ENCODE measurements at regions not wholly inside any gene's neighbourhood (a gene's known extent, or its start where the extent isn't known, plus 50 kb on each side); places are given as distances from the start of the nearest gene placed in this dataset.
"Not testable (repeated sequence)": the region's sequence is repeated elsewhere in the genome, so short reads cannot be mapped to it uniquely, and the experiment has no call there.

DNA sequence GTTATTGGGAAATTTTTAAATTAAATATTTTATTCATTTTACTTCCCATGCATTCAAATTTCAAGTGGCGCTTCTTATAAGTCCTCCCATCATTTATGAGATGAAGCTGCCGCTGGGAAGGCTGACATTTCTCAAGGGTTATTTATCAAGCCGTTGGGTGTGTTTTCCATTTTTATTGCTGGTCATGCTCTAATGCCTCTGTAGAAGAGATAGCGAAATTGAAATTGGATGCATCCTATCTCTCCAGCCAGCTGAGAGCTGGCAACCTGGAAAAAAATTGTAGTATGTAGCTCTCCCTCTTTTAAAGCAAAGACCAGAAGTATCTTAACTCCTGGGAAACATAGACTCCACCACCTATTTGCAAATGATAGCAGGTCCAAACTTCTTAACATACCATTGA, 135.9 kb downstream of the C6orf118 start:
- no peak for DNase-seq (ENCODE audit: low spot score)

DNA sequence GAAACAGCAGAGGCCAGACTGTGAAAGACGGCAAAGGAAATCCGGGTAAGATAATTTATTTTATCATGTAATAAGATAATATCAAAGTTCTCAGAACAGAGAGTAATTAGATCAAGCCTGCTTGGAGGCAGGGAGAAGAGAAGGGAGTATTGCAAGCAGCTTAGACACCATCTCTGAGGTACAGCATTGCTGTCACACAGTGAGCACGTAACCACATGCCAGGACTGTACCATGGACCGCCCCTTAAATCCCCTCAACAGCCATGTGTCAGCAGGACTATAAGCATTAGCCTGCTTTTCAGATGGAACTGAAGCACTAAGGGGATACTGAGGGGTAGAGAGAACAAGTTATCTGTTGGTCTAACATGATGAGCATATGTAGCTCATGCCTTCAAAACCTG, 141.5 kb downstream of the C6orf118 start:
- ATAC-seq, result no peak
- DNase-seq (ENCODE audit: low spot score), result no peak

More for the DNA sequence above, 135.9 kb downstream of the C6orf118 start:
- ATAC-seq, result no peak

DNA sequence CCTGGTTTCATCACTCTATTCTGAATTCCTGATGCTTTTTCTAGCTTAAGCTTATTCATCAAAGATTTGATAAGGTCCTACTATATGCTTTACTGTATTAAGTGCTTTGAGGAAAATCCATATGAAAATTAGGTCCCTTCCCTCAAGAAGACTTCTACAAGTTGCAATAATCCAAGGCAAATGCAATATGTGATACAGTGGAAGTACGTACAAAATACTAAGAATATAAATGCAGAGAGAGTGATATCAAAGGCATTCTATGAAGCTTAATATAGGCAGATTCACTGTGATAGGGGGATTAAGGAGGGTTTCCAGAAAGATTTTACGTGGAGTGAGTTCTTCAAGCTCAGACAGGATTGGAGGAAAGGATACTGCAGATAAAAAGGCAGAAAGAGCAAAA, 142.1 kb downstream of the C6orf118 start:
- ATAC-seq (no peak), DNase-seq (ENCODE audit: low spot score) (no peak)

GRCh38 chr6:165163519-165163918, 145.9 kb downstream of the C6orf118 start:
- DNase-seq (ENCODE audit: low spot score) (no peak), ATAC-seq (no peak)

DNA sequence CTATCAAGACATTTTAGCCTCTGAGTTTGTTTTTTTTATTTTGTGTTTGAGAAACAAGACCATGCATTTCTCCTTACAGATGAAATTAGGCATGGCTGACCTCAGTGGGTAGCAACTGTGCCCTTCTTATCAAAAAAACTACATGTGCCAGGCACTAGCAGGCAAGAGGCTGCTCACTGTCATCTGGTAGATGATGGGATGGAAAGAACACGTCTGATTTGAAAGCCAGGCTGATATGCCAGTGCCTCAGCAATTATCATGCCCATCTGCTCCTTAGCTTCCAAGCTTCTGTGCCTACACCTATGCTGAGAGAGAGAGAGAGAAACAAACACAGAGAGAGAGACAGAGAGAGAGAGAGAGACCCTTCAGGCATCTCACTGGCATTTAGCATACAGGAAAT, 149.9 kb downstream of the C6orf118 start:
- no peak for ATAC-seq

GRCh38 chr6:165146456-165146855, 162.9 kb downstream of the C6orf118 start:
- DNase-seq (ENCODE audit: low spot score) (no peak), ATAC-seq (no peak)

More for the DNA sequence above, 149.9 kb downstream of the C6orf118 start:
- DNase-seq (ENCODE audit: low spot score), result no peak

DNA sequence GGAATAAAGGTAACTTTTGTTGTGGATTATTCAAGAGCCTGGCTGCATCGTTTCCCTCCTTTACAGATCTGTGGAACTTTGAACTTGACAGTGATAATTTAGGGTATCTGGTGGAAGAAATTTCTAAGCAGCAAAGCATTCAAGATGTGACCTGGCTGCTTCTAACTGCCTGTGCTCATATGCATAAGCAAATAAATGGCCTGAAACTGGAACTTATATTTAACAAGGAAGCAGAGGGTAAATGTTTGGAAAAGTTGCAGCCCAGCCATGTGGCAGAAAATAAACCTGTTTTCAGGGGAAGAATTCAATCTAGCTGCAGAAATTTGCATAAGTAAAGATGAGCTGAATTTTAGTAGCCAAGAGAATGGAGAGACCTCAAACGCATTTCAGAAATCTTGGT, 173.5 kb downstream of the C6orf118 start:
- ATAC-seq, result no peak
- no peak for DNase-seq (ENCODE audit: low spot score)

- DNase-seq (ENCODE audit: low spot score), result no peak
- no peak for ATAC-seq
Observed at GRCh38 chr6:165129086-165129485, 180.3 kb downstream of the C6orf118 start.

DNA sequence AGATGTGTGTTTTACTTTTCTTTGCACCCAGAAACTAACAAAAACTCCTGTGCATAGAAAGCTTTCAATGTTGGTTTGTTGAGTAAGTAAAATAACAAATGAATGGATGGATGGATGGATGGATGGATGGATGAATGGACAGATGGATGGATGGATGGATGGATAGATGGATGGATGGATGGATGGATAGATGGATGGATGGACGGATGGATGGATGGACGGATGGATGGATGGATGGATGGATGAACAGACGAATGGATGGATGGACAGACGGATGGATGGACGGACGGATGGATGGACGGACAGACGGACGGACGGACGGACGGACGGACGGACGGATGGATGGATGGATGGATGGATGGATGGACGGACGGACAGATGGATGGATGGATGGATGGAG, 181.7 kb downstream of the C6orf118 start:
- ATAC-seq; DNase-seq (ENCODE audit: low spot score): not testable (repeated sequence)

DNA sequence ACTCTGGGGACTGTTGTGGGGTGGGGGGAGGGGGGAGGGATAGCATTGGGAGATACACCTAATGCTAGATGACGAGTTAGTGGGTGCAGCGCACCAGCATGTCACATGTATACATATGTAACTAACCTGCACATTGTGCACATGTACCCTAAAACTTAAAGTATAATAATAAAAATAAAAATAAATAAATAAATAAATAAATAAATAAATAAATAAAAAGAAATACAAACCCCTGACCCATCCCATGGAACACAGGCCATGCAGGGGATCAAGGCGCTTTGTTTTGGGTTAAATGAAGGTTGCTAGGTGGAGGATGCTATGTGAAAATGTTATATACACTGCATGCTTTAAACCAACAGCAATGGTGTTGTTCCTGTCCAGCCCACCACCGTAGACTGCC, 184.7 kb downstream of the C6orf118 start:
- not testable (repeated sequence) for DNase-seq (ENCODE audit: low spot score)

GRCh38 chr6:165119231-165120020, 190.0 kb downstream of the C6orf118 start:
- DNase-seq (ENCODE audit: low spot score) (no peak), ATAC-seq (no peak)

More for the DNA sequence above, 184.7 kb downstream of the C6orf118 start:
- not testable (repeated sequence) for ATAC-seq

GRCh38 chr6:165118736-165119135, 190.7 kb downstream of the C6orf118 start:
- no peak for ATAC-seq
- no peak for DNase-seq (ENCODE audit: low spot score)

DNA sequence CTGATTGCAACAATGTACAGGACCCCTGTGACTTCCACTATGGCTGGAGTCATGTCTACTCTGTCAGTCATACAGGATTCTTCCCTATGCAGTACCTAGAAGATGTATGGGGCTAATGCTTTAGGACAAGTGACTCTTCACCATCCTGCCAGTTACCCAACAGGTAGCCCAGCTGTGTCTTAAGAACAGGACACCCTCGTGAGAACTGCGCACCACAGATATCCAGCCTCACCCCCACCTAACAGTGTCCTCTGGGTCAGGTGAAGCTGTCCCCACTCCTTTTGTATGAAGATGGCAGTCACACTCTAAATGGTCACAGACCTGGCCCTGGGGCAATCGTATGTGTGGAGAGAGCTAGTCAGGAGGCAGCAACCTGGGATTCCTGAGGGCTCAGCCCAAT, 191.6 kb downstream of the C6orf118 start:
- DNase-seq (ENCODE audit: low spot score), result no peak
- ATAC-seq, result no peak

DNA sequence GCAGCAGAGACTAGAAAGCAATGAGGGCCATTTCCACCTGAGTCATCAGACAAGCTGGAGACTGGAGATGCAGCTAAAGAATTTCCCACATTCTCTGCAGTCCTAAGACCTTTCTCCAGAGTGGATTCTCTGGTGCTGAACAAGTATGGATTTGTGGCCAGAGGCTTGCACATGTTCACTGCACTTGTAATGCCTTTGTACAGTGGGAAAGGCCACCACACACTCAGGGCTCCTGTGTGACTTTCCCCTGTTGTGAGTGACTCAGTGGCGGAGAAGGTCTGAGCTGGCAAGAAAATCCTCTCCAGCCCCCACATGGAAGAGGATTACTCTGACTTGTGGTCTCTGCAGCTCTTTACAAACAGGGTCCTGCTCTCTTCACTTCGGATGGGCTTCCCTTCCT, 192.3 kb downstream of the C6orf118 start:
- DNase-seq (ENCODE audit: low spot score) (no peak), ATAC-seq (no peak)

GRCh38 chr6:165110860-165111259, 198.5 kb downstream of the C6orf118 start:
- no peak for DNase-seq (ENCODE audit: low spot score)
- ATAC-seq, result no peak

DNA sequence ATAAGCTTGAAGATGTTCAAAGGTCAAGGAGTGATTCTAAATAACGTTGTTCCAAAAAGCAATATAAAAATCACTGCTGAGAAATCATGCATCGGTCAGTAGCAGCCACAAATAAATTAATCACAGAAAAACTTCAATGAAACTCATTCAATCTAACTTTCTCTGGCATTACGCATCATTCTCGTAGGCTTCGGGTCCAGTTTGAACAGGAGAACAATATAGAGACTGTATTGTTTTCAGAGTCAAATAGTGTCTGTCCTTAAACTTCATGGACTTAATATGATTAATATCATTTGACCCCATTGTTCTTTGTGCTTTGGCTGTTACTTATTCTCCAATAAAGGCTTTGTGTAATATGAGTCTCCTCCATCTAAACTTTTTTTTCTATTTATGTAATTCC, 200.4 kb downstream of the C6orf118 start:
- no peak for DNase-seq (ENCODE audit: low spot score)
- no peak for ATAC-seq

- no peak for ATAC-seq
- no peak for DNase-seq (ENCODE audit: low spot score)
Observed at GRCh38 chr6:165106261-165106660, 203.1 kb downstream of the C6orf118 start.

- ATAC-seq (no peak), DNase-seq (ENCODE audit: low spot score) (no peak)
Observed at GRCh38 chr6:165098165-165098564, 211.2 kb downstream of the C6orf118 start.

DNA sequence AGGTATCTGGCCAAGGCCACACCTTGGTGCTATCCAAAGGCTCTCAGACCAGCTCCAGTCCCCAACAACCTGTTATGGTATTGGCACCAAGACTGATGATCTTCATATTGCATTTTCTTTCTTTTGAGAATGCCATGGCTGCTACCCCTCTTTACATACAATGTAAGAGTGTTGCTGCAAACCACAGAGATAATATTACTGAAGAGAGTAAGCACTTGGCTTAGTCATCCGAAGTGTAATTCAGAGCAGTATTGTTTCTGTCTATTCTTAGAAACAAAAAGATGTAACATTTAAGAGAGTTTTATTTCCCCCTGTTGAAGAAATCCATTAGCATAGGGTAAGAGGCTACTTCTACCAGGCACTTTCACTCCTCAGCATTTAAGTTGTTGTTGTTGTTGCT, 212.5 kb downstream of the C6orf118 start:
- no peak for DNase-seq (ENCODE audit: low spot score)
- no peak for ATAC-seq

DNA sequence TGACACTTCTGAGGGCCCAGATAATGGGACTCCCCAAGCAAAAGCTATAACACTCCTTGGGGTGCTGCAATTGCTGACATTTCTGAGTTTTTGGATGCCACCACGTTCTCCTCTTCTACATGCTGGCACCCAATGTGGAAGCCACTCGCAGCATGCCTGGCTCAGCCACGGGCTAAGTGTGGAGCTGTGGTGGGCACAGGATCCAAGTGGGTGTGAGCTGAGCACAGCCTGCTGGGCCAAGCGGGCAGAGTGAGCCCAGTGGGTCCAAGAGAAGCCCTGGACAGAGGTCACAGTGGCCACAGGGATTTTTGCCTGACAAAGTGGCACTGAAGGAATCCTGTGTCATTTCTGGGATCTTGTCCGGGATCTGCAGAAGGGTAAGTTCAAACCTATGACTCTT, 213.2 kb downstream of the C6orf118 start:
- ATAC-seq (no peak), DNase-seq (ENCODE audit: low spot score) (no peak)

DNA sequence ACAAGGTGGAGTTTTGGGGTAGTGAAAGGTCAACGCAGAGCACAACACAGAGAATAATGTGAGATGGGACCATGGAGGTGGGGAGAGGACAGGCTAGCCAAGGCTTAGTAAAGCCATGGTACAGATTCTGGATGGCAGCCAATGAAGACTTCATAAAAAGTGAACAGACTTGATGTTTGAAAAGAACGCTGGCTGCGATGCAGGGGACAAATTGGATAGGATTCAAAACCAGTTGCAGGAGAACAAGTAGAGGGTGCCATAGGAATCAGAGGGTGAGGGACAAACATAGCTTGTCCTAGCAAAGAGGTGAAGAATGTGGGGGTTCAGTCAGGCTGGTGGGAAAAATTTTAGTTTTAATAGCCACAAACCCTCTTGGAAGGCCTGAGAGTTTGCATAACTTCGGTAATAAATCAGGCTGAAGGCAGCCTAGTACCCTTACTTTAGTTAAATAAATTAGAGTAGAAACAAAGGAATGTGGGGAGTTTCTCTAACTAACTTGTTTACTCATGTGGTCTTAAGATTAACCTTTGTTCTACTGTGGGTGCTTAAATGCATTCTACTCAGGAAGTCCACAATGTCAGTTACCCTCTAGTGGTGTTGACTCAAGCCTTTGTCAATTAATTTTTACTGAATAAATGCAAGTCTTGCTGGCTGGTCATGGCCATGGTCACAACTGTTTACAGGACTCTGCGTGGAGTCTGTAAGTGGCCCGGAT, 216.4 kb downstream of the C6orf118 start:
- ATAC-seq, result no peak
- no peak for DNase-seq (ENCODE audit: low spot score)

GRCh38 chr6:165091121-165091785, 218.2 kb downstream of the C6orf118 start:
- ATAC-seq (no peak), DNase-seq (ENCODE audit: low spot score) (no peak)

Data from left lobe of liver (tissue), 2 donors.